Neural progenitor cell (in vitro differentiated cells): ENCODE measurements at regions not wholly inside any gene's neighbourhood (a gene's known extent, or its start where the extent isn't known, plus 50 kb on each side); places are given as distances from the start of the nearest gene placed in this dataset.

Experiments
- DNase-seq: peaks from one replicate; pipeline ENCODE4 v3.0.0-alpha.2; 2016; ENCODE audit warnings: low spot score
- H2AFZ ChIP-seq: fragments of 200-600 bp; sonication (generic); replicated peaks from 2 replicates; pipeline ENCODE4 v1.6.1; 2016; ENCODE audit warnings: antibody characterized with exemption
- H3F3A ChIP-seq: fragments of 200-600 bp; sonication (generic); 2 replicates; pipeline ENCODE4 v1.6.1; 2016; ENCODE audit warnings: antibody characterized with exemption, low read depth
- H3K27ac ChIP-seq: fragments of 200-600 bp; sonication (generic); 2 replicates; pipeline ENCODE4 v1.5.1; 2016; ENCODE audit warnings: mild to moderate bottlenecking
- H3K27me3 ChIP-seq: fragments of 200-600 bp; sonication (generic); 2 replicates; pipeline ENCODE4 v1.6.1; 2016; ENCODE audit warnings: mild to moderate bottlenecking, moderate library complexity
- H3K36me3 ChIP-seq: fragments of 200-600 bp; sonication (generic); 2 replicates; pipeline ENCODE4 v1.5.1; 2016
- H3K4me1 ChIP-seq: fragments of 200-600 bp; sonication (generic); 2 replicates; pipeline ENCODE4 v1.6.1; 2016; ENCODE audit warnings: mixed run types
- H3K4me2 ChIP-seq: fragments of 200-600 bp; sonication (generic); 2 replicates; pipeline ENCODE4 v1.6.1; 2016
- H3K4me3 ChIP-seq: fragments of 200-600 bp; sonication (generic); 2 replicates; pipeline ENCODE4 v1.5.1; 2016
- H3K79me2 ChIP-seq: fragments of 200-600 bp; sonication (generic); 2 replicates; pipeline ENCODE4 v1.6.1; 2016; ENCODE audit warnings: low read depth
- H3K9ac ChIP-seq: fragments of 200-600 bp; sonication (generic); 2 replicates; pipeline ENCODE4 v1.6.1; 2016
- H3K9me3 ChIP-seq: fragments of 200-600 bp; sonication (generic); 2 replicates; pipeline ENCODE4 v1.5.1; 2016; ENCODE audit warnings: low read depth
- H4K20me1 ChIP-seq: fragments of 200-600 bp; sonication (generic); 2 replicates; pipeline ENCODE4 v1.6.1; 2016; ENCODE audit warnings: low read depth
- H3K27ac Mint-ChIP-seq: 3 replicates; pipeline ENCODE4 v1.8.0; 2021; ENCODE audit warnings: mixed read lengths
- H3K27me3 Mint-ChIP-seq: 2 replicates; pipeline ENCODE4 v1.8.0; 2022; ENCODE audit warnings: low read depth, mild to moderate bottlenecking, inconsistent platforms, moderate library complexity, mixed read lengths; ENCODE audit not compliant: insufficient read depth
- H3K36me3 Mint-ChIP-seq: 3 replicates; pipeline ENCODE4 v1.8.0; 2021; ENCODE audit warnings: mixed read lengths
- H3K4me1 Mint-ChIP-seq: 3 replicates; pipeline ENCODE4 v1.8.0; 2021; ENCODE audit warnings: mixed read lengths
- H3K4me3 Mint-ChIP-seq: 3 replicates; pipeline ENCODE4 v1.8.0; 2021; ENCODE audit warnings: mild to moderate bottlenecking, moderate library complexity, mixed read lengths
- H3K9me3 Mint-ChIP-seq: 3 replicates; pipeline ENCODE4 v1.8.0; 2020; ENCODE audit warnings: mixed read lengths
- EZH2 ChIP-seq: fragments of 200-600 bp; sonication (generic); IDR thresholded peaks from 2 replicates; pipeline ENCODE4 v1.6.1; 2017; ENCODE audit warnings: antibody characterized with exemption, mild to moderate bottlenecking, moderate library complexity
- EZH2phosphoT487 ChIP-seq: fragments of 200-600 bp; sonication (generic); IDR thresholded peaks from 2 replicates; pipeline ENCODE4 v1.6.1; 2017; ENCODE audit warnings: antibody characterized with exemption
- TF ChIP-seq, protein P1 (sequence below): fragments of 200-600 bp; sonication (generic); IDR thresholded peaks from 2 replicates; pipeline ENCODE4 v1.5.1; 2017; ENCODE audit warnings: antibody characterized with exemption, mild to moderate bottlenecking

DNA sequence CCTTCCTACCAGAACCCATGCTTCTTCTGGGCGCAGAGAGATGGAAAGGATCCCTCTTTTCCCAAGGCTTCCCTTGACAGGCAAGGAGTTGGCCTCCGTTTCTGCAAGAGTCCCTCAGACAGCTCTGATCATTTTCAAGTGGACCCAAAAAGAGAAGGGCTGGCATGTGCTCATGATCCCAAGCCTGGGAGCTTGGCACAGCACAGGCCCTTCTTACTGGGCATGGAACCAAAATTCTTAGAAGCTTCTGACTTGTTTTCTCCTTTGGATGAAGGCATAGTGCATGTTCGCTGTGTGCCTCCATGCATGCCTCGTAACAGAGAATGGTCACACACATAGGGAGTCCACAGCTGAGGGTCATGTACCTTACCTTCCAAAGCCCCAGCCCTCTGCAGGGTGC is 449.6 kb downstream of the MIAT start:
- Histone ChIP-seq H3K27me3 (no peaks in the 10 kb centered on the region), H3K9me3 (no peaks in the 10 kb centered on the region), H2AFZ (no peak overlapping the region)

DNA sequence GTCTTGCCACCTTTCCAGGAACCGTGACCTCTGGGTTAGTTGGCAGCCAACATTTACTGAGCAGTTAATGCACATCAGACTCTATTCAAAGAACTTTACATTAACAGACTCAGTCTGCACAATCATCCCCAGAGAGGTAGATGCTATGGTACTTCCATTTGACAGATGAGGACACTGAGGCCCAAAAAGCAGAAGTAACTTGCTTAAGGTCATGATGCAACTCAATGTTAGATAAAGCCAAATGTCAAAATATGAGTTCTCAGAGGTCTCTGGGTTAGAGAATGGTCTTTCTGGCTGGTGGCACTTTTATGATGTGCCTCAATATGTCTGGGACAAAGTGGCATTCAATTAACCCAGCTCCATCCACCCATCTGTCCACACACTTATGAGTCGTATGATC is 450.0 kb downstream of the MIAT start:
- no peaks in the 10 kb centered on the region for H3K9me3 ChIP-seq
- H3K36me3 Mint-ChIP-seq, result no peaks in the 10 kb centered on the region
- H3K4me1 ChIP-seq, result peaks cover 10% of the 10 kb centered on the region
- DNase-seq, result no peak
- no peaks in the 10 kb centered on the region for H3K27me3 ChIP-seq
- H3K4me3 ChIP-seq, result no peak overlapping the region
- no peak overlapping the region for H3K27ac ChIP-seq
- TF ChIP-seq, protein P1, sequence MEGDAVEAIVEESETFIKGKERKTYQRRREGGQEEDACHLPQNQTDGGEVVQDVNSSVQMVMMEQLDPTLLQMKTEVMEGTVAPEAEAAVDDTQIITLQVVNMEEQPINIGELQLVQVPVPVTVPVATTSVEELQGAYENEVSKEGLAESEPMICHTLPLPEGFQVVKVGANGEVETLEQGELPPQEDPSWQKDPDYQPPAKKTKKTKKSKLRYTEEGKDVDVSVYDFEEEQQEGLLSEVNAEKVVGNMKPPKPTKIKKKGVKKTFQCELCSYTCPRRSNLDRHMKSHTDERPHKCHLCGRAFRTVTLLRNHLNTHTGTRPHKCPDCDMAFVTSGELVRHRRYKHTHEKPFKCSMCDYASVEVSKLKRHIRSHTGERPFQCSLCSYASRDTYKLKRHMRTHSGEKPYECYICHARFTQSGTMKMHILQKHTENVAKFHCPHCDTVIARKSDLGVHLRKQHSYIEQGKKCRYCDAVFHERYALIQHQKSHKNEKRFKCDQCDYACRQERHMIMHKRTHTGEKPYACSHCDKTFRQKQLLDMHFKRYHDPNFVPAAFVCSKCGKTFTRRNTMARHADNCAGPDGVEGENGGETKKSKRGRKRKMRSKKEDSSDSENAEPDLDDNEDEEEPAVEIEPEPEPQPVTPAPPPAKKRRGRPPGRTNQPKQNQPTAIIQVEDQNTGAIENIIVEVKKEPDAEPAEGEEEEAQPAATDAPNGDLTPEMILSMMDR, result no peak
- no peak for TF ChIP-seq EZH2
- no peak for TF ChIP-seq EZH2phosphoT487
- H3F3A ChIP-seq, result no peaks in the 10 kb centered on the region
- no peak overlapping the region for H3K4me3 Mint-ChIP-seq
- H3K27ac Mint-ChIP-seq, result no peak overlapping the region
- H2AFZ ChIP-seq, result no peak overlapping the region
- H4K20me1 ChIP-seq, result no peaks in the 10 kb centered on the region
- no peaks in the 10 kb centered on the region for H3K9me3 Mint-ChIP-seq
- no peaks in the 10 kb centered on the region for H3K79me2 ChIP-seq
- no peaks in the 10 kb centered on the region for H3K36me3 ChIP-seq
- H3K9ac ChIP-seq, result no peak overlapping the region
- H3K4me2 ChIP-seq, result no peak overlapping the region
- peaks cover 18% of the 10 kb centered on the region for H3K27me3 Mint-ChIP-seq
- peaks cover 53% of the 10 kb centered on the region for H3K4me1 Mint-ChIP-seq

More for the DNA sequence above, 449.6 kb downstream of the MIAT start:
- Histone ChIP-seq H4K20me1 (no peaks in the 10 kb centered on the region), H3K4me2 (no peak overlapping the region), H3K4me1 (peaks cover 10% of the 10 kb centered on the region), H3K36me3 (no peaks in the 10 kb centered on the region), H3K4me3 (no peak overlapping the region), H3F3A (no peaks in the 10 kb centered on the region), H3K79me2 (no peaks in the 10 kb centered on the region), H3K27ac (no peak overlapping the region), H3K9ac (no peak overlapping the region)
- no peak overlapping the region for H3K4me3 Mint-ChIP-seq
- no peak overlapping the region for H3K27ac Mint-ChIP-seq
- peaks cover 51% of the 10 kb centered on the region for H3K4me1 Mint-ChIP-seq
- H3K9me3 Mint-ChIP-seq, result no peaks in the 10 kb centered on the region
- no peak for TF ChIP-seq EZH2phosphoT487
- no peak for TF ChIP-seq EZH2
- TF ChIP-seq, protein P1, result no peak
- no peak for DNase-seq
- H3K27me3 Mint-ChIP-seq, result peaks cover 18% of the 10 kb centered on the region
- no peaks in the 10 kb centered on the region for H3K36me3 Mint-ChIP-seq

DNA sequence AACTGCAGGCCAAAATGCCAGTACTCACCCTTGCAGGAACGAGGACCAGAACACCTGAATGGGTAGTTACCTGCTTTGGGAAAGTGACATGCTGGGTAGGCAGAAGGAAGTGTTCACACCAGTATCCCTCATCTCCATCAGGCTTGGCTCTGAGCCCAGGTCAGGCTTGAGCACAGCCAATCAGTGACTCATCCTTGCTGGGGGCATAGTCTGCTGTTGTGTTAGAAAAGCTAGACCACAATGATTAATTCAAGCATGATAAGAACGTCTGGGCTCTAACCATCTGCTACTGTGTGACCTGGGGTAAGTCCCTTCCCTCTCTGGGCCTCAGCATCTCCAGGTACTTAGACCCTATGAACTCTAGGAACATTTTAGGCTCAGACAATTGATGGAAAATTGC is 450.4 kb downstream of the MIAT start:
- H3K36me3 ChIP-seq, result no peaks in the 10 kb centered on the region
- H3K4me3 Mint-ChIP-seq, result no peak overlapping the region
- H3K4me2 ChIP-seq, result no peak overlapping the region
- no peaks in the 10 kb centered on the region for H4K20me1 ChIP-seq
- no peaks in the 10 kb centered on the region for H3K9me3 Mint-ChIP-seq
- no peak overlapping the region for H3K27ac Mint-ChIP-seq
- no peak overlapping the region for H3K9ac ChIP-seq
- H2AFZ ChIP-seq, result no peak overlapping the region
- no peaks in the 10 kb centered on the region for H3K79me2 ChIP-seq
- TF ChIP-seq EZH2phosphoT487 (no peak), EZH2 (no peak)
- TF ChIP-seq, protein P1, result no peak
- H3F3A ChIP-seq, result no peaks in the 10 kb centered on the region
- no peak for DNase-seq
- no peaks in the 10 kb centered on the region for H3K9me3 ChIP-seq
- H3K27me3 ChIP-seq, result no peaks in the 10 kb centered on the region
- no peak overlapping the region for H3K4me3 ChIP-seq
- H3K27me3 Mint-ChIP-seq, result peaks cover 13% of the 10 kb centered on the region
- H3K27ac ChIP-seq, result no peak overlapping the region
- H3K4me1 Mint-ChIP-seq, result peaks cover 49% of the 10 kb centered on the region
- peaks cover 10% of the 10 kb centered on the region for H3K4me1 ChIP-seq
- H3K36me3 Mint-ChIP-seq, result no peaks in the 10 kb centered on the region
